ENCODE measurements at regions not wholly inside any gene's neighbourhood (a gene's known extent, or its start where the extent isn't known, plus 50 kb on each side); places are given as distances from the start of the nearest gene placed in this dataset.

GRCh38 chr18:1464444-1465217, 560.0 kb downstream of the ADCYAP1 start:
- no peaks in the 10 kb centered on the region for H3K9me3 ChIP-seq (ENCODE audit: insufficient read depth, low read depth, low read length)
- H3K36me3 ChIP-seq (ENCODE audit: control insufficient read depth in 1 of 2, insufficient read depth in 2 of 2, low read length in 2 of 2) = no peaks in the 10 kb centered on the region
- H3K79me1 ChIP-seq (ENCODE audit: low read length) = no peaks in the 10 kb centered on the region
- H3K4me3 ChIP-seq (ENCODE audit: low read depth, low read length) = no peak overlapping the region
- no peak overlapping the region for H2BK120ac ChIP-seq (ENCODE audit: insufficient read depth, low read length, poor library complexity)
- H2BK5ac ChIP-seq (ENCODE audit: low read depth, low read length, poor library complexity) = no peak overlapping the region
- no peak overlapping the region for H3K4ac ChIP-seq (ENCODE audit: low read depth, low read length)
- H3K27me3 ChIP-seq (ENCODE audit: insufficient read depth, low read length) = no peaks in the 10 kb centered on the region
- H3K18ac ChIP-seq (ENCODE audit: low read length) = no peak overlapping the region
- no peak overlapping the region for H4K12ac ChIP-seq (ENCODE audit: low read depth, low read length)
- H2BK12ac ChIP-seq (ENCODE audit: low read length) = no peak overlapping the region
- WGBS (ENCODE audit: extremely low coverage, insufficient coverage, insufficient read length) = no CpG with 5 or more reads among the region's 4 CpGs
- no peak overlapping the region for H2AK5ac ChIP-seq (ENCODE audit: low read length)
- no peak overlapping the region for H3K23ac ChIP-seq (ENCODE audit: low read length)
- no peak for DNase-seq
- no peak overlapping the region for H4K91ac ChIP-seq (ENCODE audit: low read depth, low read length)
- H4K8ac ChIP-seq (ENCODE audit: low read depth, low read length) = no peak overlapping the region
- no peak overlapping the region for H3K4me2 ChIP-seq (ENCODE audit: low read length)
- H3K4me1 ChIP-seq (ENCODE audit: control insufficient read depth in 1 of 2, insufficient read depth in 2 of 2, low read length in 2 of 2) = no peaks in the 10 kb centered on the region
- no peaks in the 10 kb centered on the region for H3K79me2 ChIP-seq (ENCODE audit: control insufficient read depth, insufficient read depth, low read length, poor library complexity)
- H3K9ac ChIP-seq (ENCODE audit: low read length) = no peak overlapping the region
- H3K14ac ChIP-seq (ENCODE audit: low read length) = no peak overlapping the region
- H3K27ac ChIP-seq (ENCODE audit: low read depth, low read length) = no peak overlapping the region
- no peak overlapping the region for H2AFZ ChIP-seq (ENCODE audit: insufficient read depth, low read length, poor library complexity)

GRCh38 chr18:1466035-1466434, 561.4 kb downstream of the ADCYAP1 start:
- H2BK120ac ChIP-seq (ENCODE audit: insufficient read depth, low read length, poor library complexity) = no peak overlapping the region
- no CpG with 5 or more reads among the region's 3 CpGs for WGBS (ENCODE audit: extremely low coverage, insufficient coverage, insufficient read length)
- H3K79me1 ChIP-seq (ENCODE audit: low read length) = no peaks in the 10 kb centered on the region
- H4K8ac ChIP-seq (ENCODE audit: low read depth, low read length) = no peak overlapping the region
- no peaks in the 10 kb centered on the region for H3K4me1 ChIP-seq (ENCODE audit: control insufficient read depth in 1 of 2, insufficient read depth in 2 of 2, low read length in 2 of 2)
- no peaks in the 10 kb centered on the region for H3K27me3 ChIP-seq (ENCODE audit: insufficient read depth, low read length)
- no peaks in the 10 kb centered on the region for H3K36me3 ChIP-seq (ENCODE audit: control insufficient read depth in 1 of 2, insufficient read depth in 2 of 2, low read length in 2 of 2)
- no peak overlapping the region for H2AFZ ChIP-seq (ENCODE audit: insufficient read depth, low read length, poor library complexity)
- H3K27ac ChIP-seq (ENCODE audit: low read depth, low read length) = no peak overlapping the region
- no peaks in the 10 kb centered on the region for H3K9me3 ChIP-seq (ENCODE audit: insufficient read depth, low read depth, low read length)
- no peak overlapping the region for H3K18ac ChIP-seq (ENCODE audit: low read length)
- no peak overlapping the region for H4K91ac ChIP-seq (ENCODE audit: low read depth, low read length)
- no peak overlapping the region for H3K4ac ChIP-seq (ENCODE audit: low read depth, low read length)
- no peak overlapping the region for H3K9ac ChIP-seq (ENCODE audit: low read length)
- H3K4me3 ChIP-seq (ENCODE audit: low read depth, low read length) = no peak overlapping the region
- H3K4me2 ChIP-seq (ENCODE audit: low read length) = no peak overlapping the region
- no peak overlapping the region for H3K23ac ChIP-seq (ENCODE audit: low read length)
- no peak overlapping the region for H2AK5ac ChIP-seq (ENCODE audit: low read length)
- H2BK5ac ChIP-seq (ENCODE audit: low read depth, low read length, poor library complexity) = no peak overlapping the region
- no peak overlapping the region for H4K12ac ChIP-seq (ENCODE audit: low read depth, low read length)
- DNase-seq = no peak
- no peak overlapping the region for H3K14ac ChIP-seq (ENCODE audit: low read length)
- H3K79me2 ChIP-seq (ENCODE audit: control insufficient read depth, insufficient read depth, low read length, poor library complexity) = no peaks in the 10 kb centered on the region
- H2BK12ac ChIP-seq (ENCODE audit: low read length) = no peak overlapping the region

GRCh38 chr18:1467461-1467964, 562.8 kb downstream of the ADCYAP1 start:
- H2BK12ac ChIP-seq (ENCODE audit: low read length) = no peak overlapping the region
- H4K12ac ChIP-seq (ENCODE audit: low read depth, low read length) = no peak overlapping the region
- H3K4me2 ChIP-seq (ENCODE audit: low read length) = no peak overlapping the region
- no peak overlapping the region for H2AK5ac ChIP-seq (ENCODE audit: low read length)
- no peak overlapping the region for H4K8ac ChIP-seq (ENCODE audit: low read depth, low read length)
- H3K9me3 ChIP-seq (ENCODE audit: insufficient read depth, low read depth, low read length) = no peaks in the 10 kb centered on the region
- H3K4me3 ChIP-seq (ENCODE audit: low read depth, low read length) = no peak overlapping the region
- H3K18ac ChIP-seq (ENCODE audit: low read length) = no peak overlapping the region
- no peak overlapping the region for H3K23ac ChIP-seq (ENCODE audit: low read length)
- H3K14ac ChIP-seq (ENCODE audit: low read length) = no peak overlapping the region
- H3K79me2 ChIP-seq (ENCODE audit: control insufficient read depth, insufficient read depth, low read length, poor library complexity) = no peaks in the 10 kb centered on the region
- H3K27me3 ChIP-seq (ENCODE audit: insufficient read depth, low read length) = no peaks in the 10 kb centered on the region
- no peaks in the 10 kb centered on the region for H3K36me3 ChIP-seq (ENCODE audit: control insufficient read depth in 1 of 2, insufficient read depth in 2 of 2, low read length in 2 of 2)
- no peak overlapping the region for H3K4ac ChIP-seq (ENCODE audit: low read depth, low read length)
- H3K4me1 ChIP-seq (ENCODE audit: control insufficient read depth in 1 of 2, insufficient read depth in 2 of 2, low read length in 2 of 2) = no peaks in the 10 kb centered on the region
- no peak overlapping the region for H3K9ac ChIP-seq (ENCODE audit: low read length)
- H2BK5ac ChIP-seq (ENCODE audit: low read depth, low read length, poor library complexity) = no peak overlapping the region
- H4K91ac ChIP-seq (ENCODE audit: low read depth, low read length) = no peak overlapping the region
- H2AFZ ChIP-seq (ENCODE audit: insufficient read depth, low read length, poor library complexity) = no peak overlapping the region
- WGBS (ENCODE audit: extremely low coverage, insufficient coverage, insufficient read length) = no CpG with 5 or more reads among the region's 5 CpGs
- H3K27ac ChIP-seq (ENCODE audit: low read depth, low read length) = no peak overlapping the region
- no peak overlapping the region for H2BK120ac ChIP-seq (ENCODE audit: insufficient read depth, low read length, poor library complexity)
- no peak for DNase-seq
- H3K79me1 ChIP-seq (ENCODE audit: low read length) = no peaks in the 10 kb centered on the region

- Histone ChIP-seq H3K79me1 (ENCODE audit: low read length) (no peaks in the 10 kb centered on the region), H3K4ac (ENCODE audit: low read depth, low read length) (no peak overlapping the region), H4K91ac (ENCODE audit: low read depth, low read length) (no peak overlapping the region), H2AK5ac (ENCODE audit: low read length) (no peak overlapping the region), H3K79me2 (ENCODE audit: control insufficient read depth, insufficient read depth, low read length, poor library complexity) (no peaks in the 10 kb centered on the region), H3K4me3 (ENCODE audit: low read depth, low read length) (no peak overlapping the region), H2BK120ac (ENCODE audit: insufficient read depth, low read length, poor library complexity) (no peak overlapping the region), H3K9ac (ENCODE audit: low read length) (no peak overlapping the region), H2AFZ (ENCODE audit: insufficient read depth, low read length, poor library complexity) (no peak overlapping the region), H4K12ac (ENCODE audit: low read depth, low read length) (no peak overlapping the region), H3K14ac (ENCODE audit: low read length) (no peak overlapping the region), H3K18ac (ENCODE audit: low read length) (no peak overlapping the region), H3K27me3 (ENCODE audit: insufficient read depth, low read length) (no peaks in the 10 kb centered on the region), H3K4me2 (ENCODE audit: low read length) (no peak overlapping the region), H3K4me1 (ENCODE audit: control insufficient read depth in 1 of 2, insufficient read depth in 2 of 2, low read length in 2 of 2) (no peaks in the 10 kb centered on the region), H3K9me3 (ENCODE audit: insufficient read depth, low read depth, low read length) (no peaks in the 10 kb centered on the region), H3K23ac (ENCODE audit: low read length) (no peak overlapping the region), H2BK12ac (ENCODE audit: low read length) (no peak overlapping the region), H4K8ac (ENCODE audit: low read depth, low read length) (no peak overlapping the region), H3K27ac (ENCODE audit: low read depth, low read length) (no peak overlapping the region), H2BK5ac (ENCODE audit: low read depth, low read length, poor library complexity) (no peak overlapping the region), H3K36me3 (ENCODE audit: control insufficient read depth in 1 of 2, insufficient read depth in 2 of 2, low read length in 2 of 2) (no peaks in the 10 kb centered on the region)
- no peak for DNase-seq
- no CpG with 5 or more reads among the region's 2 CpGs for WGBS (ENCODE audit: extremely low coverage, insufficient coverage, insufficient read length)
These were observed 563.9 kb downstream of the ADCYAP1 start for GRCh38 chr18:1468550-1468949.

All from trophoblast cell (in vitro differentiated cells and primary cell).